OCI-LY7 (cell line): ENCODE measurements at regions not wholly inside any gene's neighbourhood (a gene's known extent, or its start where the extent isn't known, plus 50 kb on each side); places are given as distances from the start of the nearest gene placed in this dataset.

Experiments
- CTCF ChIP-seq: fragments of 200-600 bp; sonication (generic); conservative IDR thresholded peaks from 2 replicates; pipeline ENCODE4 v1.5.1; 2014; ENCODE audit warnings: mild to moderate bottlenecking, antibody characterized with exemption, low read length, moderate library complexity, mixed read lengths
- EZH2phosphoT487 ChIP-seq: fragments of 200-600 bp; sonication (generic); IDR thresholded peaks from 2 replicates; pipeline ENCODE4 v1.6.1; 2018; ENCODE audit warnings: low read depth, borderline replicate concordance, mild to moderate bottlenecking, mixed run types, antibody characterized with exemption, low read length, moderate library complexity, mixed read lengths

- no peak for TF ChIP-seq CTCF
- no peak for TF ChIP-seq EZH2phosphoT487
These were observed 650.6 kb downstream of the PCDH18 start for GRCh38 chr4:136881666-136882065.
